ENCODE measurements at regions not wholly inside any gene's neighbourhood (a gene's known extent, or its start where the extent isn't known, plus 50 kb on each side); places are given as distances from the start of the nearest gene placed in this dataset.

DNA sequence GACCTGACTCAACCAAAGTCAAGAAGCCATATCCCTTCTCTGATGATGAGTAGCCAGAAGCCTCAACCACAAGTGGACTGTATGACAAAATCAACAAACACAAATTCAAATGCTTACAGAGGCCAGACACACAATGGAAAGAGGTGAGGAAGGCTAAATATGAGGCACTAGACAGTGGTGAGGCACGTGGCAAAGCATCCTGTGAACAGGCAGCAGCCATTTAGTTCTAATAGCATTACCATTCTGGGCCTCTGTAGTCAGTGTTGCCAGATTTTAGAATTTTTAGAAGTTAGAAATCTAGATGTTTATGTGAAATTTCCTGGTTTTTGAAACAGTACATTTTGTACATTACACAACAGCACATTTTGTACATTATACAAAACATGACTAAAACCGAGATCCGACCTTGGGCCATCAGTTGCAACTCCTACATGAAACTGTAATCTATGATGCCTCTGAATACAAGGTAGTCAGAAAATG lies 403.3 kb downstream of the COG6 start:
- H3K27ac ChIP-seq (ENCODE audit: low read depth), result no peak overlapping the region
- no peaks in the 10 kb centered on the region for H3K4me1 ChIP-seq (ENCODE audit: insufficient read depth)
- H3K4me3 Mint-ChIP-seq, result no peak overlapping the region
- H3K36me3 ChIP-seq (ENCODE audit: insufficient read depth), result no peaks in the 10 kb centered on the region
- no peaks in the 10 kb centered on the region for H4K20me1 ChIP-seq (replicated peaks; ENCODE audit: insufficient read depth)
- H3K9me2 ChIP-seq (ENCODE audit: insufficient read depth), result peaks cover 10% of the 10 kb centered on the region; the same call in 1 of the 2 replicates
- ATAC-seq (no peak), DNase-seq (ENCODE audit: low spot score) (no peak)
- no peaks in the 10 kb centered on the region for H3K79me2 ChIP-seq (replicated peaks; ENCODE audit: insufficient read depth)
- TF ChIP-seq, protein P1, sequence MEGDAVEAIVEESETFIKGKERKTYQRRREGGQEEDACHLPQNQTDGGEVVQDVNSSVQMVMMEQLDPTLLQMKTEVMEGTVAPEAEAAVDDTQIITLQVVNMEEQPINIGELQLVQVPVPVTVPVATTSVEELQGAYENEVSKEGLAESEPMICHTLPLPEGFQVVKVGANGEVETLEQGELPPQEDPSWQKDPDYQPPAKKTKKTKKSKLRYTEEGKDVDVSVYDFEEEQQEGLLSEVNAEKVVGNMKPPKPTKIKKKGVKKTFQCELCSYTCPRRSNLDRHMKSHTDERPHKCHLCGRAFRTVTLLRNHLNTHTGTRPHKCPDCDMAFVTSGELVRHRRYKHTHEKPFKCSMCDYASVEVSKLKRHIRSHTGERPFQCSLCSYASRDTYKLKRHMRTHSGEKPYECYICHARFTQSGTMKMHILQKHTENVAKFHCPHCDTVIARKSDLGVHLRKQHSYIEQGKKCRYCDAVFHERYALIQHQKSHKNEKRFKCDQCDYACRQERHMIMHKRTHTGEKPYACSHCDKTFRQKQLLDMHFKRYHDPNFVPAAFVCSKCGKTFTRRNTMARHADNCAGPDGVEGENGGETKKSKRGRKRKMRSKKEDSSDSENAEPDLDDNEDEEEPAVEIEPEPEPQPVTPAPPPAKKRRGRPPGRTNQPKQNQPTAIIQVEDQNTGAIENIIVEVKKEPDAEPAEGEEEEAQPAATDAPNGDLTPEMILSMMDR (conservative IDR thresholded peaks at IDR 0.05; ENCODE audit: low read depth in 2 of 2), result no peak
- TF ChIP-seq, protein P2, sequence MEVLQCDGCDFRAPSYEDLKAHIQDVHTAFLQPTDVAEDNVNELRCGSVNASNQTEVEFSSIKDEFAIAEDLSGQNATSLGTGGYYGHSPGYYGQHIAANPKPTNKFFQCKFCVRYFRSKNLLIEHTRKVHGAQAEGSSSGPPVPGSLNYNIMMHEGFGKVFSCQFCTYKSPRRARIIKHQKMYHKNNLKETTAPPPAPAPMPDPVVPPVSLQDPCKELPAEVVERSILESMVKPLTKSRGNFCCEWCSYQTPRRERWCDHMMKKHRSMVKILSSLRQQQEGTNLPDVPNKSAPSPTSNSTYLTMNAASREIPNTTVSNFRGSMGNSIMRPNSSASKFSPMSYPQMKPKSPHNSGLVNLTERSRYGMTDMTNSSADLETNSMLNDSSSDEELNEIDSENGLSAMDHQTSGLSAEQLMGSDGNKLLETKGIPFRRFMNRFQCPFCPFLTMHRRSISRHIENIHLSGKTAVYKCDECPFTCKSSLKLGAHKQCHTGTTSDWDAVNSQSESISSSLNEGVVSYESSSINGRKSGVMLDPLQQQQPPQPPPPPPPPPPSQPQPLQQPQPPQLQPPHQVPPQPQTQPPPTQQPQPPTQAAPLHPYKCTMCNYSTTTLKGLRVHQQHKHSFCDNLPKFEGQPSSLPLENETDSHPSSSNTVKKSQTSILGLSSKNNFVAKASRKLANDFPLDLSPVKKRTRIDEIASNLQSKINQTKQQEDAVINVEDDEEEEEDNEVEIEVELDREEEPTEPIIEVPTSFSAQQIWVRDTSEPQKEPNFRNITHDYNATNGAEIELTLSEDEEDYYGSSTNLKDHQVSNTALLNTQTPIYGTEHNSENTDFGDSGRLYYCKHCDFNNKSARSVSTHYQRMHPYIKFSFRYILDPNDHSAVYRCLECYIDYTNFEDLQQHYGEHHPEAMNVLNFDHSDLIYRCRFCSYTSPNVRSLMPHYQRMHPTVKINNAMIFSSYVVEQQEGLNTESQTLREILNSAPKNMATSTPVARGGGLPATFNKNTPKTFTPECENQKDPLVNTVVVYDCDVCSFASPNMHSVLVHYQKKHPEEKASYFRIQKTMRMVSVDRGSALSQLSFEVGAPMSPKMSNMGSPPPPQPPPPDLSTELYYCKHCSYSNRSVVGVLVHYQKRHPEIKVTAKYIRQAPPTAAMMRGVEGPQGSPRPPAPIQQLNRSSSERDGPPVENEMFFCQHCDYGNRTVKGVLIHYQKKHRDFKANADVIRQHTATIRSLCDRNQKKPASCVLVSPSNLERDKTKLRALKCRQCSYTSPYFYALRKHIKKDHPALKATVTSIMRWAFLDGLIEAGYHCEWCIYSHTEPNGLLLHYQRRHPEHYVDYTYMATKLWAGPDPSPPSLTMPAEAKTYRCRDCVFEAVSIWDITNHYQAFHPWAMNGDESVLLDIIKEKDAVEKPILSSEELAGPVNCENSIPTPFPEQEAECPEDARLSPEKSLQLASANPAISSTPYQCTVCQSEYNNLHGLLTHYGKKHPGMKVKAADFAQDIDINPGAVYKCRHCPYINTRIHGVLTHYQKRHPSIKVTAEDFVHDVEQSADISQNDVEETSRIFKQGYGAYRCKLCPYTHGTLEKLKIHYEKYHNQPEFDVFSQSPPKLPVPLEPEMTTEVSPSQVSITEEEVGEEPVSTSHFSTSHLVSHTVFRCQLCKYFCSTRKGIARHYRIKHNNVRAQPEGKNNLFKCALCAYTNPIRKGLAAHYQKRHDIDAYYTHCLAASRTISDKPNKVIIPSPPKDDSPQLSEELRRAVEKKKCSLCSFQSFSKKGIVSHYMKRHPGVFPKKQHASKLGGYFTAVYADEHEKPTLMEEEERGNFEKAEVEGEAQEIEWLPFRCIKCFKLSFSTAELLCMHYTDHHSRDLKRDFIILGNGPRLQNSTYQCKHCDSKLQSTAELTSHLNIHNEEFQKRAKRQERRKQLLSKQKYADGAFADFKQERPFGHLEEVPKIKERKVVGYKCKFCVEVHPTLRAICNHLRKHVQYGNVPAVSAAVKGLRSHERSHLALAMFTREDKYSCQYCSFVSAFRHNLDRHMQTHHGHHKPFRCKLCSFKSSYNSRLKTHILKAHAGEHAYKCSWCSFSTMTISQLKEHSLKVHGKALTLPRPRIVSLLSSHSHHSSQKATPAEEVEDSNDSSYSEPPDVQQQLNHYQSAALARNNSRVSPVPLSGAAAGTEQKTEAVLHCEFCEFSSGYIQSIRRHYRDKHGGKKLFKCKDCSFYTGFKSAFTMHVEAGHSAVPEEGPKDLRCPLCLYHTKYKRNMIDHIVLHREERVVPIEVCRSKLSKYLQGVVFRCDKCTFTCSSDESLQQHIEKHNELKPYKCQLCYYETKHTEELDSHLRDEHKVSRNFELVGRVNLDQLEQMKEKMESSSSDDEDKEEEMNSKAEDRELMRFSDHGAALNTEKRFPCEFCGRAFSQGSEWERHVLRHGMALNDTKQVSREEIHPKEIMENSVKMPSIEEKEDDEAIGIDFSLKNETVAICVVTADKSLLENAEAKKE (CRISPR knock-in tag; IDR thresholded peaks at IDR 0.05), result no peak
- TF ChIP-seq POLR2AphosphoS5 (IDR thresholded peaks at IDR 0.05; ENCODE audit: low read depth) (no peak), EZH2 (IDR thresholded peaks at IDR 0.05; ENCODE audit: low read depth, unreplicated experiment) (no peak), NANOG (IDR thresholded peaks at IDR 0.05; ENCODE audit: borderline replicate concordance) (no peak), CREB1 (CRISPR knock-in tag; IDR thresholded peaks at IDR 0.05; ENCODE audit: low read depth) (no peak), JUNB (IDR thresholded peaks at IDR 0.05; ENCODE audit: unreplicated experiment) (no peak), STAT1 (IDR thresholded peaks at IDR 0.05; ENCODE audit: unreplicated experiment) (no peak), ZNF114 (CRISPR knock-in tag; IDR thresholded peaks at IDR 0.05) (no peak)
- TF ChIP-seq, protein P3, sequence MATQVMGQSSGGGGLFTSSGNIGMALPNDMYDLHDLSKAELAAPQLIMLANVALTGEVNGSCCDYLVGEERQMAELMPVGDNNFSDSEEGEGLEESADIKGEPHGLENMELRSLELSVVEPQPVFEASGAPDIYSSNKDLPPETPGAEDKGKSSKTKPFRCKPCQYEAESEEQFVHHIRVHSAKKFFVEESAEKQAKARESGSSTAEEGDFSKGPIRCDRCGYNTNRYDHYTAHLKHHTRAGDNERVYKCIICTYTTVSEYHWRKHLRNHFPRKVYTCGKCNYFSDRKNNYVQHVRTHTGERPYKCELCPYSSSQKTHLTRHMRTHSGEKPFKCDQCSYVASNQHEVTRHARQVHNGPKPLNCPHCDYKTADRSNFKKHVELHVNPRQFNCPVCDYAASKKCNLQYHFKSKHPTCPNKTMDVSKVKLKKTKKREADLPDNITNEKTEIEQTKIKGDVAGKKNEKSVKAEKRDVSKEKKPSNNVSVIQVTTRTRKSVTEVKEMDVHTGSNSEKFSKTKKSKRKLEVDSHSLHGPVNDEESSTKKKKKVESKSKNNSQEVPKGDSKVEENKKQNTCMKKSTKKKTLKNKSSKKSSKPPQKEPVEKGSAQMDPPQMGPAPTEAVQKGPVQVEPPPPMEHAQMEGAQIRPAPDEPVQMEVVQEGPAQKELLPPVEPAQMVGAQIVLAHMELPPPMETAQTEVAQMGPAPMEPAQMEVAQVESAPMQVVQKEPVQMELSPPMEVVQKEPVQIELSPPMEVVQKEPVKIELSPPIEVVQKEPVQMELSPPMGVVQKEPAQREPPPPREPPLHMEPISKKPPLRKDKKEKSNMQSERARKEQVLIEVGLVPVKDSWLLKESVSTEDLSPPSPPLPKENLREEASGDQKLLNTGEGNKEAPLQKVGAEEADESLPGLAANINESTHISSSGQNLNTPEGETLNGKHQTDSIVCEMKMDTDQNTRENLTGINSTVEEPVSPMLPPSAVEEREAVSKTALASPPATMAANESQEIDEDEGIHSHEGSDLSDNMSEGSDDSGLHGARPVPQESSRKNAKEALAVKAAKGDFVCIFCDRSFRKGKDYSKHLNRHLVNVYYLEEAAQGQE (IDR thresholded peaks at IDR 0.05; ENCODE audit: unreplicated experiment), result no peak
- TF ChIP-seq, protein P4, sequence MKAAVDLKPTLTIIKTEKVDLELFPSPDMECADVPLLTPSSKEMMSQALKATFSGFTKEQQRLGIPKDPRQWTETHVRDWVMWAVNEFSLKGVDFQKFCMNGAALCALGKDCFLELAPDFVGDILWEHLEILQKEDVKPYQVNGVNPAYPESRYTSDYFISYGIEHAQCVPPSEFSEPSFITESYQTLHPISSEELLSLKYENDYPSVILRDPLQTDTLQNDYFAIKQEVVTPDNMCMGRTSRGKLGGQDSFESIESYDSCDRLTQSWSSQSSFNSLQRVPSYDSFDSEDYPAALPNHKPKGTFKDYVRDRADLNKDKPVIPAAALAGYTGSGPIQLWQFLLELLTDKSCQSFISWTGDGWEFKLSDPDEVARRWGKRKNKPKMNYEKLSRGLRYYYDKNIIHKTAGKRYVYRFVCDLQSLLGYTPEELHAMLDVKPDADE (IDR thresholded peaks at IDR 0.05), result no peak
- H3K4me3 ChIP-seq, result no peak overlapping the region
- H3F3A ChIP-seq (replicated peaks; ENCODE audit: low read depth), result no peaks in the 10 kb centered on the region
- H3K27me3 ChIP-seq (ENCODE audit: insufficient read depth), result no peaks in the 10 kb centered on the region
- no peak overlapping the region for H2AFZ ChIP-seq
- no peaks in the 10 kb centered on the region for H3K9me3 Mint-ChIP-seq
- no peaks in the 10 kb centered on the region for H3K36me3 Mint-ChIP-seq (ENCODE audit: low read depth)
- H3K4me1 Mint-ChIP-seq, result no peaks in the 10 kb centered on the region
- no peaks in the 10 kb centered on the region for H3K27me3 Mint-ChIP-seq (ENCODE audit: insufficient read depth, low read depth, poor library complexity)
- H3K27ac Mint-ChIP-seq, result no peak overlapping the region
- H3K4me2 ChIP-seq, result no peak overlapping the region

Data from GM23338 (cell line).